Mucosa of stomach (tissue), 1 donor: ENCODE measurements at regions not wholly inside any gene's neighbourhood (a gene's known extent, or its start where the extent isn't known, plus 50 kb on each side); places are given as distances from the start of the nearest gene placed in this dataset.
"Not testable (repeated sequence)": the region's sequence is repeated elsewhere in the genome, so short reads cannot be mapped to it uniquely, and the experiment has no call there.

Experiments used
- H3K27me3 ChIP-seq: one replicate; pipeline ENCODE4 v1.7.0; 2013; ENCODE audit warnings: mild to moderate bottlenecking, low read length; ENCODE audit not compliant: control insufficient read depth, insufficient read depth
- H3K36me3 ChIP-seq: one replicate; pipeline ENCODE4 v1.7.0; 2013; ENCODE audit warnings: low read length; ENCODE audit not compliant: control insufficient read depth, insufficient read depth
- H3K4me1 ChIP-seq: one replicate; pipeline ENCODE4 v1.7.0; 2013; ENCODE audit warnings: mild to moderate bottlenecking, low read length; ENCODE audit not compliant: control insufficient read depth, insufficient read depth
- H3K4me3 ChIP-seq: one replicate; pipeline ENCODE4 v1.7.0; 2013; ENCODE audit warnings: low read length
- H3K9ac ChIP-seq: one replicate; pipeline ENCODE4 v1.7.0; 2013; ENCODE audit warnings: mild to moderate bottlenecking, low read length, moderate library complexity
- H3K9me3 ChIP-seq: one replicate; pipeline ENCODE4 v1.7.0; 2013; ENCODE audit warnings: mild to moderate bottlenecking, low read length, moderate library complexity; ENCODE audit not compliant: control insufficient read depth
- donor health status: Pancreatic carcinoma.

DNA sequence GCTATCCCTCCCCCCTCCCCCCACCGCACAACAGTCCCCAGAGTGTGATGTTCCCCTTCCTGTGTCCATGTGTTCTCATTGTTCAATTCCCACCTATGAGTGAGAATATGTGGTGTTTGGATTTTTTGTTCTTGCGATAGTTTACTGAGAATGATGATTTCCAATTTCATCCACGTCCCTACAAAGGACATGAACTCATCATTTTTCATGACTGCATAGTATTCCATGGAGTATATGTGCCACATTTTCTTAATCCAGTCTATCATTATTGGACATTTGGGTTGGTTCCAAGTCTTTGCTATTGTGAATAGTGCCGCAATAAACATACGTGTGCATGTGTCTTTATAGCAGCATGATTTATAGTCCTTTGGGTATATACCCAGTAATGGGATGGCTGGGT, 342.0 kb upstream of the KIAA1217 start:
- H3K27me3 ChIP-seq, H3K36me3 ChIP-seq, H3K4me1 ChIP-seq, H3K4me3 ChIP-seq, H3K9ac ChIP-seq, H3K9me3 ChIP-seq: not testable (repeated sequence)

DNA sequence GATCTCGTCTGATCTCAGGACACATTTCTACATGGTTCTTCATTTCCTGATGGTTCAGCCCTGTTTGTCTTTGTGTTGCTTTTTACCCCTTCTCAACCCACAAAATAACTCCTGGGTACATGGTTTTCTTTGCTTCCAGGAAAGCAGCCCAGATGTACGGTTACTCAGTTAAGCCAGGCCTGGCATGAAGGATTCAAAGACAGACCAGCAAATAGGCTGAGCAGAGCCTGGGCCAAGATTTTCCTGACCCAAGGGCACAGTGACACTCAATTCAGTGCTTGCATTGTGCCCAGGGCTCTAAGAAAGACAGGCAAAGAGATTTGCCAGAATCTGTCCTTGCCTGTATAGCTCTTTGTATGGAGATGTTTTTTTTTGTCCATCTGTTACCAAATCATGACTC, 340.8 kb upstream of the KIAA1217 start:
- Histone ChIP-seq H3K4me3 (no peak overlapping the region), H3K9ac (no peak overlapping the region), H3K36me3 (no peaks in the 10 kb centered on the region), H3K27me3 (no peaks in the 10 kb centered on the region), H3K4me1 (no peaks in the 10 kb centered on the region), H3K9me3 (no peaks in the 10 kb centered on the region)

DNA sequence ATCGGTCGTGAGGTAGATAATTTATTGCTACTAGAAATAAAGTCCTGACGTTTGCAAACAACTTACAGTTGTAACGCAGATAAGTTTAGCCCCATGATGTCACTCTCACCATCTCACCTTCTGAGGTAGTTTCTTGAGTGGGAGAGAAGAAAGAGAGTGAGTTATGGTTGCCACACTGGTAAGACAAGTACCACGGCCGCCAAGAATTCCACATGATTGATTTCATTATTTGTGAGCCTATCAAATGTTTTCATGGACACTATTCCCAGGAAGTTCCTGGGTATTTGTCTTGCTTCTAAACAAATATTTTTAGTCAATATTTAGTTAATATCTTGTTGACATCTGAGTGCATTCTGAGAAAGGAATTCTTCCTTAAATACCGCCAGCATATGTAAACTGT, 339.4 kb upstream of the KIAA1217 start:
- Histone ChIP-seq H3K36me3 (no peaks in the 10 kb centered on the region), H3K4me3 (no peak overlapping the region), H3K9me3 (no peaks in the 10 kb centered on the region), H3K9ac (no peak overlapping the region), H3K27me3 (no peaks in the 10 kb centered on the region), H3K4me1 (no peaks in the 10 kb centered on the region)

DNA sequence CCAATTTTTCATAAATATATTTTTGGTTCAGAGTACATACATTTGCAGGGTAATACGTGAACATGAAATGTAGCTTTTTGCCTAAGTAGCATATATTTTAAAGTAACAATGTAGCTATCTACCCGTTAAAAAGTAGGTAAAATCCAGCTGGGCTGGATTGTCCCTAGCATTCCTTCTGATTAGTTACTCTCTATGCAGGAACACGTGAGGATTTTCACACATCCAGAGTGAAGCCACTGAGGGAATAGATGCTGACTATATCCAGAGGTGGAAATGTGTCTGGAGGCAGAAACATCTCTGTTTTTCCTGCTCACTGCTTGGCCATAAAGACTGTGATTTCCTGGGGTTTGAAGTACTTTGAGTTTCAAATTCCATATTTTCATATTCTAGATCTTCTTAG, 338.9 kb upstream of the KIAA1217 start:
- H3K4me1 ChIP-seq = no peaks in the 10 kb centered on the region
- no peak overlapping the region for H3K9ac ChIP-seq
- H3K4me3 ChIP-seq = no peak overlapping the region
- no peaks in the 10 kb centered on the region for H3K36me3 ChIP-seq
- H3K9me3 ChIP-seq = no peaks in the 10 kb centered on the region
- H3K27me3 ChIP-seq = no peaks in the 10 kb centered on the region

DNA sequence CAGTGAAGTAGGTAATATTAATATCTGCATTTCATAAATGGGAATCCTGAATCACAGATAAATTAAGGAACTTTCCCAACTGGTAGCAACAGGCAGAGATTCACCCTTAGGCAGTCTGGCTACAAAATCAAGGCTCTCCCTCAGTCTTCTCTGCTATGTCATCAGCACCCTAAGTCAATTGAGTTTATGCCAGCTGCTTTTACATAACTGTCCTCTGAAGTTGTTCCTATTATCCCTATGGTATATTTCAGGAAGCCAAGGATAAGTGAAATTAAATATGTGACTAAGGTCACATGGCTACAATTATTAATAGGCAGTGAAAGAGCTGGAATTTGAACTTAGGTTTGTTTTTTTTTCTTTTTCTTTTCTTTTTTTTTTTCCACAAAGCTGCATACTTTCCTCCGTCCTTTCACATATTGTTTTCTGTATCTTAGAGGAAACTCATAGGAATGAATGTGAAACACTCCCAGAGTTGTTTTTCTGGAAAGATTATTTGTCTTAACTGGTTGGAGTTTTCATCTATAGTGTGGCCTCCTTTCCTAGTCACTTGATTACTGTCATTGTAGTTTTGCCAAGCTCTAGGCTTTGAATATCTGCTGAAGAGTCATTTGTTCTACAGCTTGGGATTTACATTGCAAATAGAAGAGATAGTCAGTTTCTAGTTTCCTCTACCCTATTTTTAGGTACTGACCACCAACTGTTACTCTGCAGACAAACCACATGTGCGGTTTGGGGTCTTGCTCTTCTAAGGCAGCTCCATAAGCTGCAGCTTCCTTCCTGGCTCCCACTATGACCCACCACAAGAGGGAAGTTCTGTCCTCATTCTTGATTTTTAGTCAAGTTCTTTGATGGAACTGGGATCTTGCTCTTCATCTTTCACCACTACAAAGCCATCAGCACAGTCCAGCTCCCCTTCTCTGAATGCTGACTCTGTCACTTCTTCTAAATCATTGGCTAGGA, 338.0 kb upstream of the KIAA1217 start:
- Histone ChIP-seq H3K9me3 (no peaks in the 10 kb centered on the region), H3K9ac (no peak overlapping the region), H3K4me3 (no peak overlapping the region), H3K36me3 (no peaks in the 10 kb centered on the region), H3K4me1 (no peaks in the 10 kb centered on the region), H3K27me3 (no peaks in the 10 kb centered on the region)

DNA sequence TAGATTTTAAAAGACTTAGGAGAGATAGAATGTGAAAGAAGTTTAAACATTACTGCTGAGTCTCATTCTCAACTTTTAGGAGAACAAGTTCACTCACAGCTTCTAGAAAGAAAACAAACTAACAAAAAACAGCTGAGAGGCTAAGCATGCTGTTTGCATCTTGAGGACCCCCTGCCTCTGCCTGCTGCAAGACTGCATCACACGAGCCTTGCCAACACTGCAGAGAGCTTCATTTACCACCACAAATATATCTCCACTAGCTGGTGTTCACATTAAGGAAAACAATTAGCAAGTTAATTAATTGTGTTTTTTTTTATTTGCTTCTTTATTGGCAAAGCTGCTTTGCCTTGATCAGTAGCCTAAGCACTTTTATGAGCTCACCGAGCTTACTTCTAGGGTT, 336.6 kb upstream of the KIAA1217 start:
- no peak overlapping the region for H3K9ac ChIP-seq
- no peaks in the 10 kb centered on the region for H3K27me3 ChIP-seq
- no peaks in the 10 kb centered on the region for H3K4me1 ChIP-seq
- H3K9me3 ChIP-seq = no peaks in the 10 kb centered on the region
- no peaks in the 10 kb centered on the region for H3K36me3 ChIP-seq
- H3K4me3 ChIP-seq = no peak overlapping the region

DNA sequence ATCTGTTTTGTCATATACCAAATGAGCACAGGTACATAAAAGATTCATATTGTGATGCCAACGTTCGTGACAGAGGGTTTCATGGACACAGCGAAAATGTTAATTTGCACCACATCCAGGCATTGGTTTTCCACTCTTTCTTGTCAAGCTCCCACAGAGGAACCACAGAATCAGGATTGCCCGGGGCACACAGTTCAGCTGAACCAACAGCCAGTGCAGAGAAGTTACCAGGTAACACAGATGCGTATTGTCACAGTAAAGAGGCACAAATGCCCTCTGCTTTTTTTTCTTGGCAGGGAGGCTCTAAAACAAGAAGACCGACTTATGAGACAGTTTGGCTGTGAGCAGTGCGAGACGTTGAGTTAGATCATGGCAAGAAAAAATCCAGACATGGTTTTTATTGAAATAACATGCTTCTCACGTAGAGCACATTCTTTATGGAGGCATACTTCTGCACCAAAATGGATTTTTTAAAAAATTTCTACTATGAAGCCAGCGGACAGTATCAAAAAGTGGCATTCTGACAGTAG, 331.1 kb upstream of the KIAA1217 start:
- Histone ChIP-seq H3K4me1 (no peaks in the 10 kb centered on the region), H3K9me3 (no peaks in the 10 kb centered on the region)

DNA sequence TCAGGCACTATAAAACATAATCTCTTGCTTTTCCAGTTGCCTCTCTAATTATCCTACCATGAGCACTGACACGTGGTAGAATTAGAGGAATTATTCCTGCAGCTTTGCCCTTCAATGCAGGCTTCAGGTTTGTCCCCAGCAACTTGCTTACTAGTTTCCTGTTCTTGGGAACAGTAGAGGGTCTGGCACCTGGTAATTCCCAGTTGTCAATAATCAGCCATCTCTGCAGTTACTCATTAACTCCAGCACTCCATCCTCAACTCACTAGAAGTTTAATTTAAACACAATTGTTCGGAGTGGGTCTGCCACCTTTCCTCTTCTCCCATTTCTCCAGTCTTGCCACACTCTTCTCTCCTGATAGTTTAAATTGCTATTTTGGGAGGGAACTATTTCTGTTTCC, 324.3 kb upstream of the KIAA1217 start:
- Histone ChIP-seq H3K4me3 (no peak overlapping the region), H3K9me3 (no peaks in the 10 kb centered on the region), H3K36me3 (no peaks in the 10 kb centered on the region), H3K4me1 (no peaks in the 10 kb centered on the region), H3K9ac (no peak overlapping the region), H3K27me3 (no peaks in the 10 kb centered on the region)

More for the DNA sequence above, 331.1 kb upstream of the KIAA1217 start:
- Histone ChIP-seq H3K27me3 (no peaks in the 10 kb centered on the region), H3K9ac (no peak overlapping the region), H3K36me3 (no peaks in the 10 kb centered on the region), H3K4me3 (no peak overlapping the region)

DNA sequence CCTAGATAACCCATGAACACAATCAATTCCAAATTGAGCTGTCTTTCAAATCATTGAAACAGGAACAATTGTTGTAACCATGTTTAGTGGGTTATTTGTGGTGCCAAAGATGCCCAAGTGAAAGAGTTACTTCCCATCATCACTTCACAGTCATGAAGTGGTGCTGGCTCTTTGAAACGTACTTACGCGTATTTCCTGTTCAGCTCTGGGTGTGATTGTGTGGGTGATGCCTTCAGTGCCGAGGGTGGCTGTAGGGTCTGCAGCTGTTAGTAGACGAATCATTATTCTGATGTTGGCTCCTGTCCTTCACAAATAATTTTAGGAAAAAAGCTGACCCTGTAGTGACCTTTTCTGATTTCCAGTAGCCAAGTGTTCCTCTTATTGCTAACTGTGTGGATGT, 323.1 kb upstream of the KIAA1217 start:
- no peak overlapping the region for H3K9ac ChIP-seq
- H3K4me1 ChIP-seq = no peaks in the 10 kb centered on the region
- no peaks in the 10 kb centered on the region for H3K27me3 ChIP-seq
- H3K4me3 ChIP-seq = no peak overlapping the region
- H3K36me3 ChIP-seq = no peaks in the 10 kb centered on the region
- H3K9me3 ChIP-seq = no peaks in the 10 kb centered on the region

DNA sequence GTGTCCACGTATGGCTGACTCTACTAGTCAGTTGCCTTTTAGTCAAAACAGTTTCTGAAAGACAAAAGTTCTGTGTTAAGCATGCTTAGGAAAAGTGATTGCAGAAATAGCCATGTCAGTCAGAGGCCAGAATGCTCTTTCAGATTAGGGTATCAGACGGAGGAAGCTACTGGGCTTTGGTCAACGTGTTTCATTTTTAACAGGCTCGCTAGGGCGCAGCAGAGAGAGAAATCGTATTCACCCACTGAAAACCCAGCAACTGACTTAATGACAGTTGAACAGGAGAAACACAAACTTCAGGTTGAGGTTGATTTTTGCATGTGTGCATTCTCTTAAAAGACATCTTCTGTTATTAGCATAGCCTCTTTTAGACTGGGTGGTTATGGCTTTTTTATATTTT, 322.6 kb upstream of the KIAA1217 start:
- H3K36me3 ChIP-seq = no peaks in the 10 kb centered on the region
- H3K9me3 ChIP-seq = no peaks in the 10 kb centered on the region
- H3K4me3 ChIP-seq = no peak overlapping the region
- H3K4me1 ChIP-seq = no peaks in the 10 kb centered on the region
- no peaks in the 10 kb centered on the region for H3K27me3 ChIP-seq
- no peak overlapping the region for H3K9ac ChIP-seq

DNA sequence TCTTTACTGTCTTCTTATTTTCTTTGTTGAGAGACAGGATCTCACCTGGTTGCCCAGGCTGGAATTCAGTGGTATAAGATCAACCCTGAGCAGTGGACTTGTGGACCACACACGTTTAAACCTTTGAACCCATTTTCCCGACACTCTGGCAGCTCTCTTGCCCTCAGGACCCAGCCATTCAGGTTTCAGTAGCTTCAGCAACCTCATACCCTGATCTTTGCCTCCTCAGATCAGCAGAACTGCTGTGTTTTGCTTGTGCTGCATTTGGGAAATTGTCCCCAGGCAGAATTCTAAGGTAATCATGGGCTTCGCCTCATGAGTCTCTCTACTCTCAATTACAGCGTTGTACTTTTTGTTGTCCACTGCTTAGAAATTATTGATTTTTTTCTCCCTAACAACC, 317.6 kb upstream of the KIAA1217 start:
- H3K36me3 ChIP-seq = no peaks in the 10 kb centered on the region
- H3K9ac ChIP-seq = no peak overlapping the region
- no peak overlapping the region for H3K4me3 ChIP-seq
- no peaks in the 10 kb centered on the region for H3K4me1 ChIP-seq
- H3K9me3 ChIP-seq = no peaks in the 10 kb centered on the region
- H3K27me3 ChIP-seq = no peaks in the 10 kb centered on the region

DNA sequence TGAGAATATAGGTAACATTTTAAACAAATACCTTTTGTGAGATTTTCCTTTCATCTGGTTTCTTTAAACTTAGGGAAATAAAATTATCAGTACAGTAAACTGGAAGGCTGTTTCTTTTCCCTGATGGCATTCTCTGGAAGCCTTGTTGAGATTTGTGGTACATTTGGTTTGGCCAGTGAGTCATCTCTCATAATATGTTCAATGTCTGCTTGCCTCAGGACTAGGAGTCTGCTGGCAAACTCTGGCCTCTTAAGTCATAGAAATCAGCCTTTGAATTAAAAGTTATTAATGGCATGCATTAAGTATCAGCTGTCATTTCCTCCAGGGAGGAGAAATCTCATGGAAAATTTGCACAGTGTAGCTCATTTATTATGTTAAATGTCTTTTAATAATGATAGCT, 316.6 kb upstream of the KIAA1217 start:
- H3K4me1 ChIP-seq = no peaks in the 10 kb centered on the region
- H3K4me3 ChIP-seq = no peak overlapping the region
- no peak overlapping the region for H3K9ac ChIP-seq
- no peaks in the 10 kb centered on the region for H3K9me3 ChIP-seq
- no peaks in the 10 kb centered on the region for H3K36me3 ChIP-seq
- no peaks in the 10 kb centered on the region for H3K27me3 ChIP-seq
